Subcutaneous abdominal adipose tissue (tissue), 5 donors: ENCODE measurements at regions not wholly inside any gene's neighbourhood (a gene's known extent, or its start where the extent isn't known, plus 50 kb on each side); places are given as distances from the start of the nearest gene placed in this dataset.

Experiments
- H3K27ac ChIP-seq: one replicate; pipeline ENCODE4 v1.7.0; 2013; ENCODE audit warnings: low read depth, mild to moderate bottlenecking, inconsistent platforms, low read length, moderate library complexity
- H3K27me3 ChIP-seq, 5 donors: one replicate each; pipeline ENCODE4 v1.7.0; 2013; ENCODE audit warnings: low read length in 5 of 5, inconsistent platforms in 1 of 5; ENCODE audit not compliant: control insufficient read depth in 5 of 5, insufficient read depth in 4 of 5
- H3K36me3 ChIP-seq, 5 donors: one replicate each; pipeline ENCODE4 v1.7.0; 2013; ENCODE audit warnings: low read length in 5 of 5; ENCODE audit not compliant: control insufficient read depth in 5 of 5, insufficient read depth in 5 of 5
- H3K4me1 ChIP-seq, 5 donors: one replicate each; pipeline ENCODE4 v1.7.0; 2013; ENCODE audit warnings: low read length in 5 of 5, mild to moderate bottlenecking in 3 of 5, moderate library complexity in 1 of 5; ENCODE audit not compliant: control insufficient read depth in 5 of 5, insufficient read depth in 5 of 5
- H3K4me3 ChIP-seq, 5 donors: one replicate each; pipeline ENCODE4 v1.7.0; 2013; ENCODE audit warnings: low read length in 5 of 5, low read depth in 1 of 5
- H3K9ac ChIP-seq, 5 donors: one replicate each; pipeline ENCODE4 v1.7.0; 2013; ENCODE audit warnings: low read length in 5 of 5, mild to moderate bottlenecking in 4 of 5, moderate library complexity in 3 of 5
- H3K9me3 ChIP-seq, 5 donors: one replicate each; pipeline ENCODE4 v1.7.0; 2013; ENCODE audit warnings: low read length in 5 of 5; ENCODE audit not compliant: control insufficient read depth in 5 of 5
- donor health status: healthy.
- donor health status: healthy.
- donor health status: healthy.
- donor health status: healthy.
- donor health status: healthy.

DNA sequence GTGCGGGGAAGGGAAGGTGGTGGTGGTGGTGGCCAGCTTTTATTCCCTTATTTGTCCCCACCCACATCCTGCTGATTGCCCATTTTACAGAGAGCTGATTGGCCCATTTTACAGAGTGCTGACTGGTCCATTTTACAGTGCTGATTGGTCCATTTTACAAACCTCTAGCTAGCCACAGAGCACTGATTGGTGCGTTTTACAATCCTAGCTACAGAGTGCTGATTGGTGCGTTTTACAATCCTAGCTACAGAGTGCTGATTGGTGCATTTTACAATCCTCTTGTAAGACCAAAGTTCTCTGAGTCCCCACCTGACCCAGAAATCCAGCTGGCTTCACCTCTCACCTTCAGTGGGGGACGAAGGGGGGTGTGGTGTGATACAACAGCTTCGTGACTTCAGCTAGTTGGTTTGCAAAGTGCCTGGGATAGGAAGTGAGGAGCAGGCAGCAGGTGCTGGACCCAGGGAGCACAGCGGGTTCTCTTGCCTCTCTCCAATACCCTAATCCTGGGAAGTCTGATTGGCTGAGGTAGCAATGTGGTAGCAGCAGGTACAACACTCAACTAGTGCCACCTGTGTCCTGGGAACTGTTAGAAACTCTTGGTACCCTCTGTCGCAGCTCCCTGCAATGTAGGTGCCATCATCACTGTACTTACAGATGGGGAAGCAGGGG, 92.1 kb downstream of the BARX1 start:
- Histone ChIP-seq H3K36me3 (no peaks in the 10 kb centered on the region), H3K27me3 (peaks cover 28 to 51% (median 39%) of the 10 kb centered on the region in 5 donors), H3K4me3 (no peak overlapping the region), H3K27ac (no peak overlapping the region), H3K4me1 (peaks cover 0 to 9% (median 0%) of the 10 kb centered on the region in 5 donors), H3K9ac (no peak overlapping the region), H3K9me3 (peaks cover 0 to 3% (median 0%) of the 10 kb centered on the region in 5 donors)

DNA sequence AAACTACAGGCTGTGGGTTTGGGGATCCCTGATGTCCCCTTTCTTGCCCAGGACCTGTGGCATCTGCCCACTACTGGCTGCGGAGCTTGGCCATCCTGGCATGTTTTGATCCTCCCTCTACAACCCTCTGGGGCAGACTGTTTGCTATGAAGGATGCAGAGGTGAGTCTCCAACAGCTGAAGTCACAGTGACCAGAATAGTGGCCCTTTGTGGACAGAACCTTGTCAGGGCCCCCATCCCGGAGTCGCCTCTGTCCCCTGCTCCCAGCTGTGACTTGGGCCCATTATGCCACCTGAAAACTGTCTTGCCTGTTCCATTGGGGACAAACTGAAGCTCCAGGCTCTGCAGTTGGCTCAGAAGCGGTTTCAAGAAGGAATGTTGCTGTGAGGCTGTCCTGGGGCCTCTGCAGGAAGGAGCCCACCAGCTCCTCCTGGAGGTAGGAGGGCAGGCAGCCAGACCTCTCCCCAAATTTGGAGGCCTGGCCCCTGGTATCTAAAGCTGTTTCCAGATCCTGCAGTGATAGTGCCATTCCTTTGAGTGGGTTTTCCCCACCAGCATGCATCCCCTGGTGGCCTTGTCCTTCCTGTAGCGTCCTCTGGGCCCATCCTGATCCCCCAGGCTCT, 93.3 kb downstream of the BARX1 start:
- no peak overlapping the region for H3K27ac ChIP-seq
- peaks cover 0 to 9% (median 0%) of the 10 kb centered on the region in 5 donors for H3K4me1 ChIP-seq
- H3K36me3 ChIP-seq, result no peaks in the 10 kb centered on the region
- peaks cover 0 to 3% (median 0%) of the 10 kb centered on the region in 5 donors for H3K9me3 ChIP-seq
- peaks cover 28 to 54% (median 39%) of the 10 kb centered on the region in 5 donors for H3K27me3 ChIP-seq
- H3K9ac ChIP-seq, result no peak overlapping the region
- no peak overlapping the region for H3K4me3 ChIP-seq

DNA sequence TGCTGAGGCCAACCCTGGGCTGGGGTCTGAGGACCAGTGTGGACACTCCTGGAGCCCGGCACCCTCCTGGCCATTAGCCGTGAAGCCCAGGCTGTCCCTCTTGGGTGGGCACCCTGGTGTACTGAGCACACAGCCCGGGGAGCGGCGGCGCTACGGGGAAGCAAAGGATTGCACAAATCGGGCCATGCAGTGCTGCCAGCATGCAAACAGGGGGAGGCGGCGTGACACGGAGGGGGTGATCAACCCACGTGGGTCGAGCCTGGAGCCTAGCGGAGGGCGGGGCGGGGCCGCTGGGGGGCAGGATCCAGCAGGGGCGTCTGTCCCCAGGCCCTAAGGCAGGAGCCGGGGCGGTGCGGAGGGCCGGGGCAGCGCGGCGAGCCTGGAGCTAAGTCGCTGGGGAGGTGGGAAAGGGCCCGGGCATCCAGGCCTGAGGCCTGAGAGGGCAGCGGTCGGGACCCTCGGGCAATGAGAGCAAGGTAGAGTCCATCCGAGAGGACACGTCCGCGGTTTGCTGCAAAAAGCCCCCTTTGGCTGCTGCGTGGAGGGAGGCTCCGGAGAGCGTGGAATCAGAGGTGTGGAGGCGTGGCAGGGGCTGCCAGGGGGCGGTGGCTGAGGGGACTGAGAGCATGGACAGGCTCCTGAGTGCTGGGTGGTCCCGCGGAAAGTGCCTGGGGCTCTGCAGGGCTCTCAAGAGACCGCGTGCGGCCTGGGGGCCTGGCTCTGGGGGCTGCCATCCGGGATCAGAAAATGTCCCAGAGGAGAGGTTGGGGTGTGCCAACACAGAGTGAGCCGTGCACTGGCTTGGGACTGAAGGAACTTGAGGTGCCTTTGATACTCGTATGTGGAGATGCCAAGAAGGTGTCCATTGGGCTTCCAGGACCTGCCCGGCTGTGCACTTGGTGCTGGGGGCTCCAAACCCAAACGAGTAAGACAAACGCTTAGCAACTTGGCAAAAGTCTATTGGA, 94.2 kb downstream of the BARX1 start:
- H3K36me3 ChIP-seq, result no peaks in the 10 kb centered on the region
- H3K27ac ChIP-seq, result no peak overlapping the region
- H3K27me3 ChIP-seq, result peaks cover 28 to 54% (median 39%) of the 10 kb centered on the region in 5 donors
- H3K9ac ChIP-seq, result no peak overlapping the region
- H3K9me3 ChIP-seq, result peaks cover 0 to 3% (median 0%) of the 10 kb centered on the region in 5 donors
- H3K4me3 ChIP-seq, result no peak overlapping the region
- H3K4me1 ChIP-seq, result peaks cover 0 to 9% (median 0%) of the 10 kb centered on the region in 5 donors

DNA sequence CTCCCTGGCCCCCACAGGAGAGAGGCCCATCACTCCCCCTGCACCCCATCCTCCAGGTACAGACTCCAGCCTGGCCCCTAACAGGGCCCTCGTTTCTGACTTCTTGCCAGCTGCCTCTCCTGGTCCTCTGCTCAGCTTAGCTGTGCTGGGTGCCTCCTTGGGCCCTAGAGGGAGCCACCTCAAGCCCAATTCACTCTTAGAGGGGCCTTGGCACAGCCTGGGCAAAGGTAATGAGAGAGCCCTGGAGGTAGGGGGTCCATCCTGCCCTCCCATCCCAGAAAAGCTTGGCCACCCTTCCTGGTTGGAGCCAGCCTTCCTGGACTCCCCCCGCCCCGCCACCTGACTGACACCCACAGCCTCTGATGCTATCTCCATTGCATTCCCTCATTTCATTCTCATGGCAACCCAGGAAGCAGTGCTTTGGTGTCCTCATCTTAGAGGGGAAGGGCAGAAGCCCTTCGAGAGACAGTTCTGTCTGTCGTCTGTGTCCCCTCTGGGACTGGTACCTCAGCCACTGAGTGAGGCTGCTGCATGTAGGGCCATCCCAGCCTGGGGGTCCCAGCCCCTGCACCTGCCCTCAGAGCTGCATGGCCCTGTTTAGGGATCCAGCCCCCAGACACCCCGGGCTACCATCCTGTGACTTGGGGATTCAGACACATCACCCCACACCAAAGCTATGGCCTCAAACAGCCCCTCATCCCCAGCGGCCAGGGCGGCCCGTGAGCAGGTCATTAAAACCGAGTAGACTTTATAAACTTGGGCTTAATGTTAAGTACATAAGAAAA, 95.5 kb downstream of the BARX1 start:
- peaks cover 0 to 3% (median 0%) of the 10 kb centered on the region in 5 donors for H3K9me3 ChIP-seq
- H3K36me3 ChIP-seq, result no peaks in the 10 kb centered on the region
- H3K9ac ChIP-seq, result no peak overlapping the region
- peaks cover 20 to 46% (median 34%) of the 10 kb centered on the region in 5 donors for H3K27me3 ChIP-seq
- H3K4me3 ChIP-seq, result no peak overlapping the region
- H3K4me1 ChIP-seq, result peaks cover 0 to 9% (median 0%) of the 10 kb centered on the region in 5 donors
- no peak overlapping the region for H3K27ac ChIP-seq

DNA sequence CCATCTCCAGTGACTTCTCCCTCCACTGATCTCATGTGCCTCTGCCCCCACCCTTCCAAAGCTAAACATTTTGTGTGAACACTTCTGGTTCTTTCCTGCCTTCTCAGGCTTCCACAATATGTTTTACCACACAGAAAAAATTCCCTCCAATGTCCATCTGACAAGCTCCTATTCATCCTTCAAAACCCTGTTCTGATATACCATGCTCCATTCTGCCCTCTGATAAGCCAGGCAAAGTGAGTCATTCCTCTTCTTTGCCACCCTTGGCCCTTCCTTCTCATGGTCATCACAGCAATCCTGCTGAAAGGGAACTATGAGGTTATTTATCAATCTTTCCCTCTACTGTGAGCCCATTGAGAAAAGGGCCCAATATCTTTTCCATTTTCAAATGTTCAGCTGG, 97.6 kb downstream of the BARX1 start:
- H3K27ac ChIP-seq, result no peak overlapping the region
- H3K4me3 ChIP-seq, result no peak overlapping the region
- peaks cover 0 to 9% (median 3%) of the 10 kb centered on the region in 5 donors for H3K9me3 ChIP-seq
- no peak overlapping the region for H3K9ac ChIP-seq
- peaks cover 0 to 9% (median 0%) of the 10 kb centered on the region in 5 donors for H3K4me1 ChIP-seq
- H3K36me3 ChIP-seq, result no peaks in the 10 kb centered on the region
- peaks cover 20 to 40% (median 34%) of the 10 kb centered on the region in 5 donors for H3K27me3 ChIP-seq

DNA sequence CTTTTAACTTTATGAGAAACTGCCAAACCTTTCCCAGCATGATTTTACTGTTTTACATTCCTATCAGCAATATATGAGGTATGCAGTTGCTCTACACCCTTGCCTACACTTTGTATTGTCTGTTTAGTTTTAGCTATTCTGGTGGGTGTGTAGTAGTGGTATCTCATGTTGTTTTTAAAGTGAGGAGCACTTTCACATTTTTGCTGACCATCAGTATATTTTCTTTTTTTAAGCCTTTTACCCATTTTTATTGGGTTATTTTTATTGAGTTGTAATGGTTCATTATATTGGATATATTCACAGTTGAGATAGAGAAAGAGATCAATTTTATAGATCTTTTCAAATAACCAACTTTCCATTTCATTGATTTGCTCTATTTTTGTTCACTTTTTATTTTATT, 102.4 kb downstream of the BARX1 start:
- Histone ChIP-seq H3K4me3 (no peak overlapping the region), H3K4me1 (no peaks in the 10 kb centered on the region), H3K27me3 (peaks cover 0 to 6% (median 5%) of the 10 kb centered on the region in 5 donors), H3K9me3 (peaks cover 2 to 25% (median 15%) of the 10 kb centered on the region in 5 donors), H3K27ac (no peak overlapping the region), H3K9ac (no peak overlapping the region), H3K36me3 (no peaks in the 10 kb centered on the region)

DNA sequence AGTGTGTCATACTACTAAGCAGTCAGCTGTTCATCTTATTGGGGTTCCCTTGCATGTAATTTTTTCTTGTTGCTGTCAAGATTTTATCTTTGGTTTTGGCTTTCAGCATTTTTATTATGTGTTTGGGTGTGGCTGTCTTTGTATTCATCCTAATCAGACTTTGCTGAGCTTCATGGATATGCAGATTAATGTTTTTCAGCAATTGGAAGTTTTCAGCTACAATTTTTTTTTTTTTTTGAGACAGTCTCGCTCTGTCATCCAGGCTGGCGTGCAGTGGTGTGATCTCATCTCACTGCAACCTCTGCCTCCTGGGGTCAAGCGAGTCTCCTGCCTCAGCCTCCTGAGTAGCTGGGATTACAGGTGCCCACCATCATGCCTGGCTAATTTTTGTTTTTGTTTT, 108.8 kb downstream of the BARX1 start:
- Histone ChIP-seq H3K27ac (no peak overlapping the region), H3K27me3 (peaks cover 0 to 5% (median 3%) of the 10 kb centered on the region in 5 donors), H3K4me3 (no peak overlapping the region), H3K9me3 (peaks cover 0 to 10% (median 4%) of the 10 kb centered on the region in 5 donors), H3K9ac (no peak overlapping the region), H3K4me1 (no peaks in the 10 kb centered on the region), H3K36me3 (no peaks in the 10 kb centered on the region)

DNA sequence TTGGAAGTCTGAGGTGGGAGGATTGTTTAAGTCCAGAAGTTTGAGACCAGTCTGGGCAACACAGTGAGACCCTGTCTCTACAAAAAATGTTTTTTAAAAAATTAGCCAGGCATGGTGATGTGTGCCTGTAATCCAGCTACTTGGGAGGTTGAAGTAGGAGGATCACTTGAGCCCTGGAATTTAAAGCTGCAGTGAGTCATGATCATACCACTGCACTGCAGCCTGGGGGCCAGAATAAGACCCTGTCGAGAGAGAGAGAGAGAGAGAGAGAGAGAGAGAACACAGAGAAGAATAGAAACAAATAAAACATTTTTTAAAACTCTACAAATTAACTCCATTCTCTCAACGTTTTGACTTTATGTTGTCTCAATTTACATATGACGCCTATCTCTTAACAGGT, 111.8 kb downstream of the BARX1 start:
- Histone ChIP-seq H3K9ac (no peak overlapping the region), H3K27ac (no peak overlapping the region), H3K27me3 (peaks cover 0 to 5% (median 3%) of the 10 kb centered on the region in 5 donors), H3K36me3 (no peaks in the 10 kb centered on the region), H3K9me3 (peaks cover 0 to 5% (median 3%) of the 10 kb centered on the region in 5 donors), H3K4me3 (no peak overlapping the region), H3K4me1 (no peaks in the 10 kb centered on the region)

DNA sequence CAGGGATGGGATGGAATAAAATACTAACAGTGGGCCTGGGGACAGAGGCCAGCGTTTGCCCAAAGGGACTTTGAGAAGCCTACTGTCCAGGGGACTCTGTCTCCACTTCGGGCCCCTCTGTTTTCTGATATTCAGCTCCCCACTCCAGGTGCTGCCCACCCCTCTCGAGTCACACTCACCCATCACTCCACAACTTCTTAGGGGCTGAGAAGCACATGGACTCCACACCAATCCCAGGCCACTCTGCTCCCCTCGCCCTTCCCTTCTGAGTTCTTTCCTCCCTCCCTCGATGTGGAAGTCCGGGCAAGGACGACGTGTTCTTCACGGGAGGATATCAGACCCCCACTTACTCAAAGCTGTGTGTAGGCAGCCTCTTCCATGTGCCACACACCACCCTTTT, 124.5 kb downstream of the BARX1 start:
- Histone ChIP-seq H3K27ac (no peak overlapping the region), H3K36me3 (no peaks in the 10 kb centered on the region), H3K9me3 (peaks cover 0 to 12% (median 4%) of the 10 kb centered on the region in 5 donors), H3K9ac (no peak overlapping the region), H3K27me3 (peaks cover 6 to 27% (median 23%) of the 10 kb centered on the region in 5 donors), H3K4me3 (no peak overlapping the region), H3K4me1 (peaks cover 0 to 16% (median 7%) of the 10 kb centered on the region in 5 donors)
